CD4-positive, alpha-beta T cell treated with Interleukin-17A for 4 hours (primary cell): ENCODE measurements at regions not wholly inside any gene's neighbourhood (a gene's known extent, or its start where the extent isn't known, plus 50 kb on each side); places are given as distances from the start of the nearest gene placed in this dataset.

Experiments used
- DNase-seq: peaks from one replicate; pipeline ENCODE4 v3.0.0-alpha.2; 2020; ENCODE audit warnings: mixed read lengths

- DNase-seq: no peak
Measured at GRCh38 chr4:123776267-123776666, 379.7 kb downstream of the SPRY1 start.

GRCh38 chr4:123777373-123777772 is 380.8 kb downstream of the SPRY1 start:
- no peak for DNase-seq

GRCh38 chr4:123783151-123783790 is 386.7 kb downstream of the SPRY1 start:
- no peak for DNase-seq

- DNase-seq: no peak
Measured at GRCh38 chr4:123783921-123784320, 387.3 kb downstream of the SPRY1 start.

GRCh38 chr4:123784626-123785025 is 388.0 kb downstream of the SPRY1 start:
- no peak for DNase-seq

GRCh38 chr4:123785538-123785937 is 388.9 kb downstream of the SPRY1 start:
- no peak for DNase-seq

- no peak for DNase-seq
Measured at GRCh38 chr4:123786163-123786915, 389.7 kb downstream of the SPRY1 start.

GRCh38 chr4:123786920-123787319 is 390.3 kb downstream of the SPRY1 start:
- no peak for DNase-seq

- no peak for DNase-seq
Measured at GRCh38 chr4:123787512-123788080, 391.0 kb downstream of the SPRY1 start.

GRCh38 chr4:123788577-123788976 is 392.0 kb downstream of the SPRY1 start:
- DNase-seq: no peak

GRCh38 chr4:123790681-123791080 is 394.1 kb downstream of the SPRY1 start:
- DNase-seq: no peak

GRCh38 chr4:123802082-123802645 is 405.6 kb downstream of the SPRY1 start:
- no peak for DNase-seq

GRCh38 chr4:123802933-123803332 is 406.3 kb downstream of the SPRY1 start:
- DNase-seq: no peak

- no peak for DNase-seq
Measured at GRCh38 chr4:123804196-123804721, 407.7 kb downstream of the SPRY1 start.

- DNase-seq: no peak
Measured at GRCh38 chr4:123806056-123806455, 409.5 kb downstream of the SPRY1 start.

- no peak for DNase-seq
Measured at GRCh38 chr4:123807187-123807586, 410.6 kb downstream of the SPRY1 start.

GRCh38 chr4:123807866-123808265 is 411.3 kb downstream of the SPRY1 start:
- DNase-seq: no peak

GRCh38 chr4:123809864-123810263 is 413.3 kb downstream of the SPRY1 start:
- no peak for DNase-seq

GRCh38 chr4:123812066-123812390 is 415.4 kb downstream of the SPRY1 start:
- DNase-seq: no peak

- no peak for DNase-seq
Measured at GRCh38 chr4:123813901-123814300, 417.3 kb downstream of the SPRY1 start.

- no peak for DNase-seq
Measured at GRCh38 chr4:123816462-123816861, 419.9 kb downstream of the SPRY1 start.

- no peak for DNase-seq
Measured at GRCh38 chr4:123817025-123817688, 420.6 kb downstream of the SPRY1 start.

- DNase-seq: no peak
Measured at GRCh38 chr4:123819362-123820035, 422.9 kb downstream of the SPRY1 start.
